ENCODE measurements at regions not wholly inside any gene's neighbourhood (a gene's known extent, or its start where the extent isn't known, plus 50 kb on each side); places are given as distances from the start of the nearest gene placed in this dataset.

- no peak for ATAC-seq (replicated peaks)
- Mint-ChIP-seq H3K27ac (no peak overlapping the region), H3K9me3 (peaks cover 4% of the 10 kb centered on the region), H3K4me1 (no peaks in the 10 kb centered on the region), H3K27me3 (no peaks in the 10 kb centered on the region), H3K4me3 (no peak overlapping the region), H3K36me3 (ENCODE audit: low read depth) (no peaks in the 10 kb centered on the region)
Observed at GRCh38 chr5:100232736-100233135, 302.4 kb upstream of the FAM174A start.

- Mint-ChIP-seq H3K27ac (no peak overlapping the region), H3K27me3 (no peaks in the 10 kb centered on the region), H3K9me3 (peaks cover 4% of the 10 kb centered on the region), H3K4me1 (no peaks in the 10 kb centered on the region), H3K4me3 (no peak overlapping the region), H3K36me3 (ENCODE audit: low read depth) (no peaks in the 10 kb centered on the region)
- ATAC-seq (replicated peaks): no peak
Observed at GRCh38 chr5:100188778-100189177, 346.4 kb upstream of the FAM174A start.

- Mint-ChIP-seq H3K36me3 (ENCODE audit: low read depth) (no peaks in the 10 kb centered on the region), H3K4me1 (no peaks in the 10 kb centered on the region), H3K4me3 (no peak overlapping the region), H3K27me3 (no peaks in the 10 kb centered on the region), H3K27ac (no peak overlapping the region), H3K9me3 (peaks cover 4% of the 10 kb centered on the region)
- ATAC-seq (replicated peaks): no peak
Observed at GRCh38 chr5:100188339-100188738, 346.8 kb upstream of the FAM174A start.

GRCh38 chr5:100186181-100186580, 349.0 kb upstream of the FAM174A start:
- no peak for ATAC-seq (replicated peaks)
- Mint-ChIP-seq H3K27me3 (no peaks in the 10 kb centered on the region), H3K4me1 (no peaks in the 10 kb centered on the region), H3K9me3 (peaks cover 4% of the 10 kb centered on the region), H3K36me3 (ENCODE audit: low read depth) (no peaks in the 10 kb centered on the region), H3K4me3 (no peak overlapping the region), H3K27ac (no peak overlapping the region)

GRCh38 chr5:100182402-100182801, 352.8 kb upstream of the FAM174A start:
- H3K27me3 Mint-ChIP-seq: no peaks in the 10 kb centered on the region
- peaks cover 4% of the 10 kb centered on the region for H3K9me3 Mint-ChIP-seq
- no peak overlapping the region for H3K4me3 Mint-ChIP-seq
- H3K36me3 Mint-ChIP-seq (ENCODE audit: low read depth): no peaks in the 10 kb centered on the region
- no peak overlapping the region for H3K27ac Mint-ChIP-seq
- H3K4me1 Mint-ChIP-seq: no peaks in the 10 kb centered on the region
- ATAC-seq (replicated peaks): no peak

- Mint-ChIP-seq H3K4me1 (no peaks in the 10 kb centered on the region), H3K4me3 (no peak overlapping the region), H3K9me3 (no peaks in the 10 kb centered on the region), H3K36me3 (ENCODE audit: low read depth) (no peaks in the 10 kb centered on the region), H3K27me3 (no peaks in the 10 kb centered on the region), H3K27ac (no peak overlapping the region)
- no peak for ATAC-seq (replicated peaks)
Observed at GRCh38 chr5:100175346-100175745, 359.8 kb upstream of the FAM174A start.

- no peaks in the 10 kb centered on the region for H3K36me3 Mint-ChIP-seq (ENCODE audit: low read depth)
- H3K27me3 Mint-ChIP-seq: no peaks in the 10 kb centered on the region
- no peak overlapping the region for H3K27ac Mint-ChIP-seq
- no peaks in the 10 kb centered on the region for H3K4me1 Mint-ChIP-seq
- H3K9me3 Mint-ChIP-seq: no peaks in the 10 kb centered on the region
- no peak overlapping the region for H3K4me3 Mint-ChIP-seq
- ATAC-seq (replicated peaks): peak; percentile 28
Observed at GRCh38 chr5:100165309-100165708, 369.9 kb upstream of the FAM174A start.

- H3K9me3 Mint-ChIP-seq: peaks cover 5% of the 10 kb centered on the region
- no peaks in the 10 kb centered on the region for H3K27me3 Mint-ChIP-seq
- no peaks in the 10 kb centered on the region for H3K36me3 Mint-ChIP-seq (ENCODE audit: low read depth)
- H3K4me1 Mint-ChIP-seq: no peaks in the 10 kb centered on the region
- no peak for ATAC-seq (replicated peaks)
- no peak overlapping the region for H3K4me3 Mint-ChIP-seq
- no peak overlapping the region for H3K27ac Mint-ChIP-seq
Observed at GRCh38 chr5:100161868-100162267, 373.3 kb upstream of the FAM174A start.

- ATAC-seq (replicated peaks): no peak
- Mint-ChIP-seq H3K27ac (no peak overlapping the region), H3K4me1 (no peaks in the 10 kb centered on the region), H3K27me3 (no peaks in the 10 kb centered on the region), H3K9me3 (peaks cover 9% of the 10 kb centered on the region), H3K4me3 (no peak overlapping the region), H3K36me3 (ENCODE audit: low read depth) (no peaks in the 10 kb centered on the region)
Observed at GRCh38 chr5:100157066-100157465, 378.1 kb upstream of the FAM174A start.

GRCh38 chr5:100148239-100148638, 386.9 kb upstream of the FAM174A start:
- Mint-ChIP-seq H3K9me3 (no peaks in the 10 kb centered on the region), H3K27ac (no peak overlapping the region), H3K36me3 (ENCODE audit: low read depth) (no peaks in the 10 kb centered on the region), H3K4me1 (no peaks in the 10 kb centered on the region), H3K4me3 (no peak overlapping the region), H3K27me3 (no peaks in the 10 kb centered on the region)
- no peak for ATAC-seq (replicated peaks)

- Mint-ChIP-seq H3K36me3 (ENCODE audit: low read depth) (no peaks in the 10 kb centered on the region), H3K27me3 (no peaks in the 10 kb centered on the region), H3K4me3 (no peak overlapping the region), H3K4me1 (no peaks in the 10 kb centered on the region), H3K27ac (no peak overlapping the region), H3K9me3 (no peaks in the 10 kb centered on the region)
- ATAC-seq (replicated peaks): no peak
Observed at GRCh38 chr5:100142607-100143006, 392.6 kb upstream of the FAM174A start.

GRCh38 chr5:100131161-100131560, 404.0 kb upstream of the FAM174A start:
- no peak for ATAC-seq (replicated peaks)
- H3K4me1 Mint-ChIP-seq: no peaks in the 10 kb centered on the region
- H3K4me3 Mint-ChIP-seq: no peak overlapping the region
- no peaks in the 10 kb centered on the region for H3K36me3 Mint-ChIP-seq (ENCODE audit: low read depth)
- no peaks in the 10 kb centered on the region for H3K27me3 Mint-ChIP-seq
- H3K27ac Mint-ChIP-seq: no peak overlapping the region
- H3K9me3 Mint-ChIP-seq: no peaks in the 10 kb centered on the region

GRCh38 chr5:100130307-100130706, 404.9 kb upstream of the FAM174A start:
- ATAC-seq (replicated peaks): no peak
- H3K9me3 Mint-ChIP-seq: no peaks in the 10 kb centered on the region
- H3K4me1 Mint-ChIP-seq: no peaks in the 10 kb centered on the region
- no peaks in the 10 kb centered on the region for H3K27me3 Mint-ChIP-seq
- no peaks in the 10 kb centered on the region for H3K36me3 Mint-ChIP-seq (ENCODE audit: low read depth)
- no peak overlapping the region for H3K4me3 Mint-ChIP-seq
- H3K27ac Mint-ChIP-seq: no peak overlapping the region

GRCh38 chr5:100119903-100120302, 415.3 kb upstream of the FAM174A start:
- Mint-ChIP-seq H3K36me3 (ENCODE audit: low read depth) (no peaks in the 10 kb centered on the region), H3K4me3 (no peak overlapping the region), H3K4me1 (no peaks in the 10 kb centered on the region), H3K27ac (no peak overlapping the region), H3K9me3 (no peaks in the 10 kb centered on the region), H3K27me3 (no peaks in the 10 kb centered on the region)
- ATAC-seq (replicated peaks): no peak

GRCh38 chr5:100110497-100110896, 424.7 kb upstream of the FAM174A start:
- no peaks in the 10 kb centered on the region for H3K27me3 Mint-ChIP-seq
- ATAC-seq (replicated peaks): no peak
- H3K4me3 Mint-ChIP-seq: no peak overlapping the region
- no peaks in the 10 kb centered on the region for H3K36me3 Mint-ChIP-seq (ENCODE audit: low read depth)
- no peak overlapping the region for H3K27ac Mint-ChIP-seq
- H3K4me1 Mint-ChIP-seq: no peaks in the 10 kb centered on the region
- peaks cover 18% of the 10 kb centered on the region for H3K9me3 Mint-ChIP-seq

GRCh38 chr5:100108883-100109282, 426.3 kb upstream of the FAM174A start:
- Mint-ChIP-seq H3K27ac (no peak overlapping the region), H3K36me3 (ENCODE audit: low read depth) (no peaks in the 10 kb centered on the region), H3K27me3 (no peaks in the 10 kb centered on the region), H3K9me3 (peaks cover 18% of the 10 kb centered on the region), H3K4me1 (no peaks in the 10 kb centered on the region), H3K4me3 (no peak overlapping the region)
- no peak for ATAC-seq (replicated peaks)

Data from activated T-helper 17 cell treated with anti-CD3 and anti-CD28 coated beads, Interleukin-2, amount 50 U/mL, for 72 hours (primary cell).